ENCODE measurements at regions not wholly inside any gene's neighbourhood (a gene's known extent, or its start where the extent isn't known, plus 50 kb on each side); places are given as distances from the start of the nearest gene placed in this dataset.

DNA sequence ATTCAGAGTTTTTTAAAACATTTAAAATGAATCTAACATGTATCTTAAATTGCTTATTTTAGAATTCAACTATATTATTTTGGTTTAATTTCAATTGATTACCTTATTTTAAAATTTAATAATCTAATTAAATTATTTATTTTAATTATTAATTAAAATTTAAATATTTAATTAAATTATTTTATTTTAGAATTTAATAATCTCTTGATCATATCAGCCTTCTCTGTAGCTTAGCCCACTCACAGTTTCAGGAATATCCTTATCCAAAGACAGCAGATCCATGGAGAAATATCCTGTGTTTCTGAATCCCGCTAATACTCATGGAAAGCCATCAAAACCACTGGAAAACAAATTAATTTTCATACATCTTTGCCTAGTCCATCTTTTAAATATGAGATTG, 1669.2 kb downstream of the PCDH9 start:
- Histone ChIP-seq H2BK120ac (ENCODE audit: low read depth, low read length, poor library complexity, severe bottlenecking) (no peak overlapping the region), H3K9ac (ENCODE audit: extremely low read depth, insufficient read length, low read length) (no peak overlapping the region), H4K20me1 (ENCODE audit: control insufficient read depth, insufficient read depth, insufficient read length) (no peaks in the 10 kb centered on the region), H3K4me1 (ENCODE audit: insufficient read depth, low read length) (no peaks in the 10 kb centered on the region), H3K18ac (ENCODE audit: insufficient read length, low read depth, low read length) (no peak overlapping the region), H2BK20ac (ENCODE audit: low read depth, low read length, poor library complexity, severe bottlenecking) (no peak overlapping the region), H2BK12ac (ENCODE audit: insufficient read length, low read depth, low read length) (no peak overlapping the region), H4K5ac (ENCODE audit: insufficient read length, low read depth, low read length) (no peak overlapping the region), H2AK5ac (ENCODE audit: insufficient read length, low read length) (no peak overlapping the region), H3K23me2 (ENCODE audit: insufficient read length, low read depth, low read length, poor library complexity, severe bottlenecking) (no peaks in the 10 kb centered on the region), H2AFZ (ENCODE audit: low read length) (no peak overlapping the region), H3K23ac (ENCODE audit: insufficient read length, low read depth, low read length) (no peak overlapping the region), H3K56ac (ENCODE audit: insufficient read length, low read depth, low read length) (no peak overlapping the region), H3K4me2 (ENCODE audit: insufficient read depth, insufficient read length, low read length) (no peak overlapping the region), H3K14ac (ENCODE audit: insufficient read depth, low read length) (no peak overlapping the region), H3K4ac (ENCODE audit: low read depth, low read length) (no peak overlapping the region), H2BK15ac (ENCODE audit: low read depth, low read length) (no peak overlapping the region), H2BK5ac (ENCODE audit: insufficient read length, low read length) (no peak overlapping the region), H3K79me1 (ENCODE audit: insufficient read depth, low read depth, low read length, poor library complexity, severe bottlenecking) (no peaks in the 10 kb centered on the region), H3K27me3 (ENCODE audit: insufficient read depth, low read length) (no peaks in the 10 kb centered on the region), H3K27ac (ENCODE audit: insufficient read length, low read depth, low read length) (no peak overlapping the region), H4K91ac (ENCODE audit: insufficient read length, low read depth, low read length) (no peak overlapping the region), H4K8ac (replicated peaks; ENCODE audit: insufficient read length, low read depth, low read length) (no peak overlapping the region), H3K9me3 (ENCODE audit: control insufficient read depth, low read depth, low read length) (no peaks in the 10 kb centered on the region), H3K79me2 (ENCODE audit: insufficient read depth, low read length) (no peaks in the 10 kb centered on the region), H3T11ph (ENCODE audit: low read length) (no peak overlapping the region)
- DNase-seq, result no peak
- Mint-ChIP-seq H3K27ac (no peak overlapping the region), H3K9me3 (peaks cover 17 to 26% of the 10 kb centered on the region in 2 experiments), H3K4me1 (no peaks in the 10 kb centered on the region), H3K4me3 (no peak overlapping the region), H3K27me3 (ENCODE audit: low read depth) (no peaks in the 10 kb centered on the region), H3K36me3 (ENCODE audit: insufficient read depth in 1 of 3, low read depth in 3 of 3) (peaks cover 4 to 10% (median 8%) of the 10 kb centered on the region in 3 experiments; a peak in 6 of 7 replicates)
- no CpG with 5 or more reads among the region's 1 CpG for WGBS (ENCODE audit: extremely low coverage, insufficient read length, low lambda C conversion rate)
- TF ChIP-seq CTCF (conservative IDR thresholded peaks at IDR 0.05), result no peak
